Left ventricle myocardium inferior (tissue), 1 donor: ENCODE measurements at regions not wholly inside any gene's neighbourhood (a gene's known extent, or its start where the extent isn't known, plus 50 kb on each side); places are given as distances from the start of the nearest gene placed in this dataset.

ENCODE experiments used
- DNase-seq: peaks from one replicate; pipeline ENCODE4 v3.0.0-alpha.2; 2020
- H3K27ac ChIP-seq: fragments of 200-600 bp; replicated peaks from 2 replicates; pipeline ENCODE4 v1.8.0; 2021
- H3K27me3 ChIP-seq: fragments of 200-600 bp; 2 replicates; pipeline ENCODE4 v1.8.0; 2021; ENCODE audit warnings: low read depth
- H3K36me3 ChIP-seq: fragments of 200-600 bp; 2 replicates; pipeline ENCODE4 v1.8.0; 2021
- H3K4me1 ChIP-seq: fragments of 200-600 bp; 2 replicates; pipeline ENCODE4 v1.8.0; 2021
- H3K4me3 ChIP-seq: fragments of 200-600 bp; 2 replicates; pipeline ENCODE4 v1.8.0; 2021; ENCODE audit warnings: mild to moderate bottlenecking, moderate library complexity
- H3K9me3 ChIP-seq: fragments of 200-600 bp; replicated peaks from 2 replicates; pipeline ENCODE4 v1.8.0; 2021
- CTCF ChIP-seq: fragments of 200-600 bp; IDR thresholded peaks from 2 replicates; pipeline ENCODE4 v1.8.0; 2021; ENCODE audit warnings: antibody characterized with exemption, mild to moderate bottlenecking, borderline replicate concordance
- intact Hi-C: fragments of 100-400 bp; cut with micrococcal nuclease; formaldehyde crosslinking; loops from one replicate; pipeline ENCODE4 v1.11.0; 2022
- donor health status: DM: no; HTN: yes; CAD: no; lungs with severe emphysema.

- no peak for DNase-seq
- H3K36me3 ChIP-seq, result no peaks in the 10 kb centered on the region
- H3K4me1 ChIP-seq, result no peaks in the 10 kb centered on the region
- H3K27me3 ChIP-seq, result no peaks in the 10 kb centered on the region
- no peak for TF ChIP-seq CTCF
- H3K9me3 ChIP-seq, result no peaks in the 10 kb centered on the region
- H3K27ac ChIP-seq, result no peak overlapping the region
- intact Hi-C loops, result no loop called here
- H3K4me3 ChIP-seq, result no peak overlapping the region
Observed at GRCh38 chrX:42988700-42989099, 210.7 kb upstream of the PPP1R2C start.

- DNase-seq, result no peak
- Histone ChIP-seq H3K4me3 (no peak overlapping the region), H3K27me3 (no peaks in the 10 kb centered on the region), H3K27ac (no peak overlapping the region), H3K9me3 (no peaks in the 10 kb centered on the region), H3K36me3 (no peaks in the 10 kb centered on the region), H3K4me1 (no peaks in the 10 kb centered on the region)
- intact Hi-C loops, result no loop called here
- no peak for TF ChIP-seq CTCF
Observed at GRCh38 chrX:42992199-42992943, 214.4 kb upstream of the PPP1R2C start.

DNA sequence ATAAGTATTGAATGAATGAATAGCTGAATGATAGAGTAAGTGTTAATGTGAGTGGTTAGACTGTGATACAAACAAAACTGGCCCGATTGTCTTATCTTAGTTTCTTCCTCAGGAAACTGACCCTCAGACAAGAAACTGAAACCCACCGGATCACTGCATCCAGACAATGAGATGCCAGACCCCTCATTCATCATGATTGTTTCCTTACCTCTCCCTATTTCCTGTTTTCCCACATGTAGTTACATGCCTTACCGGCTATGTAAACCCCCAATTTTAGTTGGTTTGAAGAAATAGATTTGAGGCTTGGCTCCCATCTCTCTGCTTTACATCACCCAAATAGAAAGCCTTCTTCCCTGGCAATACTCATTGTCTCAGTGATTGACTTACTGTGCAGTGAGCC, 218.9 kb upstream of the PPP1R2C start:
- no peak for TF ChIP-seq CTCF
- no peaks in the 10 kb centered on the region for H3K27me3 ChIP-seq
- H3K4me3 ChIP-seq, result no peak overlapping the region
- no peak overlapping the region for H3K27ac ChIP-seq
- H3K9me3 ChIP-seq, result no peaks in the 10 kb centered on the region
- intact Hi-C loops, result no loop called here
- DNase-seq, result no peak
- H3K4me1 ChIP-seq, result no peaks in the 10 kb centered on the region
- no peaks in the 10 kb centered on the region for H3K36me3 ChIP-seq

DNA sequence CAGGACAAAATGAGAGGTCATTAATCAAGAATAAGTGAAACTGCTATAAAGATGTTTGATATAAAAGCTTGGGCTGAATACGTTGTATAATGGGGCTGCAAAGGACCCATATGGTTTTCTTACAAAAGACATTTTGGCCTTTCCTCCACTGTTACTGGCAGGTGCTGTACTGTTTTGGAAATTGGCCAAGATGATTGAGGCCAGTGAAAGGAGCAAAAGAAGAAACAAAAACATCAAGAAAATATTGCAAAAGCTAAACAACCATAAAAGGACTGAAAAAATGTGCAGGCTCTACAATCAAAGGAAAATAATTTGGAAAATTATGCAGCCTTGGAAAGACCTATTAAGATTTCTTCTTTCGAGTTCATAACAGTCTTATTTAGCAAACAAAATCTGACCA, 222.2 kb upstream of the PPP1R2C start:
- no peaks in the 10 kb centered on the region for H3K27me3 ChIP-seq
- intact Hi-C loops, result no loop called here
- H3K4me3 ChIP-seq, result no peak overlapping the region
- H3K9me3 ChIP-seq, result no peaks in the 10 kb centered on the region
- H3K27ac ChIP-seq, result no peak overlapping the region
- H3K36me3 ChIP-seq, result no peaks in the 10 kb centered on the region
- H3K4me1 ChIP-seq, result no peaks in the 10 kb centered on the region
- no peak for DNase-seq
- no peak for TF ChIP-seq CTCF

DNA sequence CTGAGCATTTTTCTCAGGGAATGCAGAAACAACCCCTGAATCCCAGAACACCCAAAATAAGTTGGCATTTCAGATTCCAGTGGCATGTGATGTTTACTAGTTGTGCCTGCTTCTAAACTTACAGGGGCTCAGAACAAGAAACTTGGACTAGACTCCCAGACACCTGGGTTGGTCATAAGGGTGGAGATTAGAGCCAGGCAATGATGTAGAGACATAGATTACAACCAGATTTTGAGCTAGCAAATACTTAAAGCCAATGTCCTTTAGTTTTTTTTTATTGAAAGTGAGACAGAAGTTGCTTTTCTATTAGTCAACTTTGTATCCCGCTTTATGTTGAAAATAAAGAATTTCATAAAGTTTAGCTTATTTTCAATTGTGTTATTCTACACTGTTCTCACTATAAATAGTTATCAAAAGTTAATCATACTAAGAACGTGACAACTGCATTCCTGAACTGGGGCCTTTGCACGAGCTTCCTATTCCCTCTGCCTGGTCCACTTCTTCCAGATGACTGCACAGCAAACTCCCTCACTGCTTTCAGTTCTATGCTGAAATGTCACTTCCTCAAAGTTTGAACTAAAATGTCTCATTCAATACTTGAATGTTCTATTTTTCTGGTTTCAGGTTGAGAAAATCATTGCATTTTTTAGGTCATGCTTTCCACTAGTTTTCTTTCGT, 224.7 kb upstream of the PPP1R2C start:
- no peak overlapping the region for H3K4me3 ChIP-seq
- H3K27ac ChIP-seq, result no peak overlapping the region
- intact Hi-C loops, result no loop called here
- no peak for DNase-seq
- no peak for TF ChIP-seq CTCF
- H3K27me3 ChIP-seq, result no peaks in the 10 kb centered on the region
- no peaks in the 10 kb centered on the region for H3K9me3 ChIP-seq
- no peaks in the 10 kb centered on the region for H3K4me1 ChIP-seq
- H3K36me3 ChIP-seq, result no peaks in the 10 kb centered on the region
